ENCODE measurements at regions not wholly inside any gene's neighbourhood (a gene's known extent, or its start where the extent isn't known, plus 50 kb on each side); places are given as distances from the start of the nearest gene placed in this dataset.

DNA sequence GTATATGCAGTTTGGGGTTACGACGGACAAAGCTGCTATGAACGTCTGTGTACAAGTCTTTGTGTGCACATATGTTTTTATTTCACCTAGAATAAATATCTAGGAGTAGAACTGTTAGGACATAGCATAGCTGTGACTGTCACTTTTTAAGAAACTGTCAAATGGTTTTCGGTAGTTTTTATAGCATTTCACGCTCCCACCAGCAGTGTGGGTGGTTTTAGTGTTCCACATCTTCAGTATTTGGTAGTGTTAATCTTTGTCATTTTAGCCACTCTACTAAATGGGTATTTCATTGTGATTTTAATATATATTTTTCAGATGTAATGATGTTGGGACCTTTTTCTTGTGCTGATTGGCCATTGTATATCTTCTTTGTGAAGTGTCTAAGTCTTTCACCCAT, 109.1 kb upstream of the BCAT1 start:
- DNase-seq: no peak

DNA sequence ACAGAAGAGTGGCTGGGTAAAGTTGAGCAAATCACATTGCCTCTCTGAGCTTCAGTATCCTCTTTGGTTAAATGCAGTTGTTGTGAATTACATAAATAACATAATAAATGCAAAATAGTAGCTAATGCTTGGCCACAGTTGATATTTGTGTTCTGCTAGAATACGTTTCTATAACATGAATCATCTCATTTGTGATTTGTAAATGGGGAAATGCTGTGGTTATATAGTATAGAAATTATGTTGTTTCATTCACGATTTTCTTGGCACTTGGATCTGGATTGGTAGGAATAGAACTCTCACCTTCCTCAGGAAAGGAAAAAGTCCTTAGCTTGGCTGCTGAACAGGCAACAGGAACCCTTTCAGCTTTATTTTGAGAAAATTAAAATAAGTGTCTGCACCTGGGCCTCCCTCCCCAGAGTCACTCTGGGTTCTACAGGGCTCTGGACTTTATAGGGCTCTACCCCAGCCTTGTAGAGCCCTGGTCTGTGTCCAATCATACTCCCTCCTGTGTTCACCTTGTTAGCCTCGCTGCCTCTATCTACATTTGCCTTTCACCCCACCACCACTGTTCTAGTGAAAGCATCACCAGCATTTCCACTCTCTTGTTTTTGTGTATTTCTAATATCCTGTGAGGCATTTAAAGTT, 107.7 kb upstream of the BCAT1 start:
- no peak for DNase-seq

DNA sequence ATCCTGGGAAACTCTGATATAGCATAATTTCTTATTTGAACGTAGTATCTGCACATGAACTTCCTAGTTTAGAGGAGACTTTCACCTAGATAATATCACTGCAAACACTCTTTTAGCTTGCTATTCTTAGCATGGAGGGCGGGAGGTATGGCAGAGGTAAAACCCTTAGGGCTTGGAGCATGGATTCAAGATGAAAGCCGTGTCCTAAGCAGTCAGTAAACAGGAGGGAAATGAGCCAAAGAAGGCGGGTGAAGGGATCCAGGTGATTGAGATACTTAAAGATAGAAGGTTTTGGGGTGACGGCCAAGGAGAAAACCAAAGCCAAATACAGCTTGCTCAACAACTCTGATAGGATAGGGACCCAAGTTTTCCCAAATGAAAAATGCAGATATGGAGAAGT, 107.1 kb upstream of the BCAT1 start:
- no peak for DNase-seq

DNA sequence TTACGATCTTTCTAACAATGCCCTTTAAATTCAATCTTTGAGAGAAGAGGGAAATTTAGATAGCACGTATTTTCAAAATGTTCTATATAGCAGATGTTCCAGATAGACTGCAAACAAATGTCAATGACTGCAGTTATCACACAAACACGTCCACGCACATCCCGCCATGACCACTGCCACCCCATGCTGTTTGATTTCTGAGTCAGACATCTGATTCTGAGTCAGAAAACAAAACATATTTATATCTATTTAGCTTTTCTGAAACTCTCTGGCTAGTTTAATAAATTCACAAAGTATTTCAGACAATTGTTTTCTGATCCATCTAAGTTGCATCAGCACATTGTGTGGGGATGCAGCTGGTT, 105.9 kb upstream of the BCAT1 start:
- peak; percentile 35 for DNase-seq

DNA sequence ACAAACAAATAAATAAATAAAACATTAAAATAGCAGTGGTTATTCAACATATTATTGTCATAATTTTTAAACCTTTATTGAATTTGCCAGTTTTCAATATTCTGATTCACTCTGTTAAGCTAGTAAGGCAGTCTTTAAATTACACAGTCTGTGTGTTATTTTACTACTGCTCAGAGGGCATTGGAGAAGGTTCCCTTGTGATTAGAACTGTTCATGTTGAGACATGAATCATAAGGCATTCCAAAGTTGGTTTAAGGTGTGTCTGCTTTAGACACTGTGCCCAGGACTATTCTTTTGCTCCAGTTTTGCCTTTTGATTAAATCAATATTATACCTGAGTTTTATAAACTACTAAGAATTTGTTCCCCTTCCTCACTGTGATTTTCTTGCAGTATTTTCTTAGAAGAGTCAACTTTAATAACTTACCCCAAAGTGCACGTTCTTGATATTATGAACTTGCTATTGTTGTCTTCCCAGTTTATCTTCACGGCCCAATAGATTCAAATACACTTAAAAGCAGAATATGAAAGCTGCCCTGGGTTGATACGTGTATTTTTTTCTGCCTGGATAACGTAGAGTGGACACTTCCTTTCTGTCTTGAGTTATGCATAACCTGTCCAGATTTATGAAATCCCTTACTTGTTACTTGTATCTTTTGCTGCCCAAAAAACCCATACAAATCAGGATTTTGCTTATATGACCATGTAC, 105.3 kb upstream of the BCAT1 start:
- DNase-seq: peak; percentile 42

DNA sequence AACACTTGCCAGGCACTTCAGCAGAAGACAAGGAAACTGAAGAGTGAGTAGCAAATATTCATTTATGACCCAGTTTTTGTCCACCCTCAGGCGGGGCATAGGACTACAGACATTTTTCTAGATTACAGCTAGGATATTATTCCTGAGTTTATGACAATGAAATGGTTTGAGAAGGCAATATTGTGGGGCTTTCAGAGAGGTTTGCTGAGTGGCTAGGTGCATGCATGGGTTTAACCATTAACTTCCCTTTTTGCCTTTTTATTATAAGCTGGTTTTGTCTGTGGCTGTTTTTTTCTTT, 104.0 kb upstream of the BCAT1 start:
- peak; percentile 56 for DNase-seq

DNA sequence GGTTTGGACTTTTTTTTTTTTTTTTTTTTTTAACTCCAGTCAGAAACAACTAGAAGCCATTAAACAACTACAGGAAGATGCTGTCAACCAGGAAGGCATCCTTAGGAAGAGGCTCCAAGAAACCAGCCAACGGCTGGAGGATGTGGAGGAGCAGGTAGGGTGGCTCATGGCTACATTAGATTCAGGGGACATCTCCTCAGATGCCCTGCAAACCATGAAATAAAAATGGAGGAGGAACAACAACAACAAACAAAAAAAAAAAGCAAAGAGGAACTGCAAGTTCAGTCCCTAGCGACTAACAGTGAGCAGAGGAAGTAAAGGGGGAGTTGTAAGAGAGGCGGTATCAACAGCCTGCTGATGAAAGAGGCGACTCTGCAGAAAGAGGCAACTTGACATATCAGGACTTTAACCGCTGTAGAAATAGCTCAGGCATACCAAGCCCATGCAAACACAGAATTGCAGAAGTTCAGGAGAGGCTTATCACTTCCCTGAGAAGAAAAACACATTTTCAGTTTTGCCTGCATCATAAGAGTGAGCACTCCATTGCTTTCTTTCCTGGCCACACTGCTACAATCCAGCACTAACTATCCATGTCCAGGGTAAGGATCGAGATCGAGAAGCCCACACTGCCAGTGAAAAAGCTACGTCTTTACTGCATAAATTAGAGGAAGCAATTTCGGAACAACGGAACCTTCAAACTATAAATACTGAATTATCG, 103.5 kb upstream of the BCAT1 start:
- peak; percentile 92 for DNase-seq

DNA sequence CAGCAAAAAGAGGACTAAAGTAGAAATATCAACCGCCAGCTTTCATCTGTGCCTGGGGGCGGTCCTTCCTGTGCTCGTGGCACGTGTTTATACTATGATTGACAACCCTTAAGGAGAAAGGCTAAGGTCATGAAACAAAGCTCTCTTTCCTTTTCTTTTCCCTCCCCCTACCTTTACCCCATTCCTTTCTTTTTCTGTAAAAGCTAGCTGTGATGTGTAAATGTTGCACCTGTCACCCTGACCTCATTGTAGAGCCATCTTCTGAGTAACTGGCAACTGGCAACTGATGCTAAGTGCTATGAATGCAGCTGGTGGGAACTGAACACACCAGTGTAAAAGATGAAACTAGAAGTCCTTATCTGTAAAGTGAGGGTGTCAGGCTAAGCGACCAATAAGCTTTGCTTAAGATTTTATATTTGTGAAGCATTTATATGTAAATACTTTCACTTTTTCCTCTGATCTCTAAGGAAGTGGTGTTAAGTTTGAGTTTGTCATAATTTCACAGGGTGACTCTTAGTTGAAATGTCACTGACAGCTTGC, 102.8 kb upstream of the BCAT1 start:
- peak; percentile 77 for DNase-seq

DNA sequence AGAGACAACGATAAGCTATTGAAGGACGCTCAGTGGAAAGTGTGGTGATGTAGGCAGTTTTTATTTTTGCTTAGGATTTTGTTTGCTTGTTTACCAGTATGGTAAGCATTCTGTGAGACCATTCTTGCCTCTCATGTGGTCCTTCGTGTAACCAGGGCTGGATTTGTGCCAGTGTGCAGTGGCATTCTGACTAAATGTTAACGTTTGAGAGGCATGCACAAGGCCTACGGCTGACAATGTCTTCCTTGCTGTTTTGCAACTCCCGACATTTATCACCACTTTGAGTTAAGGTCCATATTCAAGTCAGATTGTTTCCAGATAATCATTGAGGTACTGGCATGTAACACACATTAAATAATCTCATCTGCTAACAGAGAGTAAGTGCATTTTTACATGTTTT, 102.3 kb upstream of the BCAT1 start:
- DNase-seq: peak; percentile 34

DNA sequence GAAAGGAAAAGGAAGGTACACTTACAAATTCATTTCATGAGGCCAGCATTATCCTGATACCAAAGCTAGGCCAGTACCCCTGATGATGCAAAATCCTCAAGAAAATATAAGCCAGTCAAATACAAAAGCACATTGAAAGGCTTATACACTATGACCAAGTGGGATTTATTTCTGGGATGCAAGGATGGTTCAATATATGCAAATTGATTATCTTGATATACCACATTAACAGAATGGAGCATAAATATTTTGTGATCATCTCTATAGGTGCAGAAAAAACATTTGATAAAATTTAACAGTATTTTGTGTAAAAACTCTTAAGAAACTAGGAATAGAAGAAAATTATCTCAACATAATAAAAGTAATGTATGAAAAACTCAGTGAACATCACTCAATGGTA, 97.0 kb upstream of the BCAT1 start:
- no peak for DNase-seq

DNA sequence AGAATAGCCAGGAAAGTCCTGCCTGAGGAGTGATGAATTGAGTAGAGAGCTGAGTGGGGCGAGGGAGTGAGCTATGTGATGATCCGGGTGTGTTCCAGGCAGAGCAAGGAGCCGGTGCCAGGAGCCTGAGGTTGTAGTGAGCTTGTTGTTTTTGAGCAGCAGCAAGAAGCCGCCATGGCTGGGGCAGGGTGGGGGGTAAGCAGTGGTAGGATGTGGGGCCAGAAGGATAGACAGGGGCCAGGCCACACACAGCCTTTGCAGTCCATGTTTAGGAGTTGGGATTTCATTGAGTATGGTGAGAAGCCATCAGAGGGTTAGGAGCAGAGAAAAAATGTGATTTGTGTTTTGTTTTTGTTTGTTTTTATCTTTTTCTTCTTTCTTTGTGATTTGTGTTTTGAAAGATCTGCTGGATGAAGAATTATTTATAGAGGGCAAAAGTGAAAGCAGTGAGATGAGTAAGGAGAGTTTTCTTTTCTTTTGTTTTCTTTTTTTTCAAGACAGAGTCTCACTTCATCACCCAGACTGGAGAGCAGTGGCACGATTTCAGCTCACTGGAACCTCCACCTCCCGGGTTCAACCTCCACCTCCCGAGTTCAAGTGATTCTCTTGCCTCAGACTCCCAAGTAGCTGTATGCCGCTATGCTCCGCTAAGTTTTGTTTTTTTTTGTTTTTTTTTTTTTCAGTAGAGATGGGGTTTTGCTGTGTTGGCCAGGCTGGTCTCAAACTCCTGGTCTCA, 92.3 kb upstream of the BCAT1 start:
- DNase-seq: no peak

DNA sequence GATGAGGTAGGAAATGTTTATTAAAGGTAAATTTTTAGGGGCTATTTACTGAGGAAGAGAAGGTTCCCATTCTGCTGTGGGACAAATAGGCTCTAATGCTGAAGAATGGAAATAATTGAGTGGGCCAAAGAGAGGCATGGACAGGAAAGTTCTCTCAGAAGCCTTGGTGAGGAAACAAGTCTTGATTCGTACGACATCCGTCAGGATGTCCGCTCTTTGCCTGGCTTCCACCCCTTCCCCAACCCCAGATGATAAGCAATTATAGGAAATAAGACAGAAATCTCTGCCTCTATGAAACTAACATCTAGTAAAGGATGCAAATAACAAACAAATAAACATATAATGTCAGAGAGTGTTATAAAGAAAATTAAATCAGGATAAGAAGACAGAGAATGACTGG, 91.7 kb upstream of the BCAT1 start:
- DNase-seq: no peak

DNA sequence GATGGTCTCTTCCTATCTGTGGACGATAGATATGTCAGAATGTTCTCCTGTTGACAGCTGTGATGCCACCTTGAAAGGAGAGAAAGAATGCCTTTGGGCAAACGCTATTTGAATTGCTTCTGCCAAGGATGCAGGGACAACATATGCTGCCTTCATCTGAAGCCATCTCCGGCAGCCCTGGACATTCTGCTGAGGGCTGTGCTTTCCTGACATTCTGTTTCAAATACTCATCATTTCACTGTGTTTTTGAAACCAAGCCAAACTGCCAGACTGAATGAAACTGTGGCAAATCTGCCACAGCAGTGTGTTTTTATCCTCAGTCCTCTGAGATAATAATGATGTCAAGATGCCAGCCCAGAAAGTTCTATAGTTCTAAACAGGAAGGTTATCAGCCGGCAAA, 85.8 kb upstream of the BCAT1 start:
- no peak for DNase-seq

DNA sequence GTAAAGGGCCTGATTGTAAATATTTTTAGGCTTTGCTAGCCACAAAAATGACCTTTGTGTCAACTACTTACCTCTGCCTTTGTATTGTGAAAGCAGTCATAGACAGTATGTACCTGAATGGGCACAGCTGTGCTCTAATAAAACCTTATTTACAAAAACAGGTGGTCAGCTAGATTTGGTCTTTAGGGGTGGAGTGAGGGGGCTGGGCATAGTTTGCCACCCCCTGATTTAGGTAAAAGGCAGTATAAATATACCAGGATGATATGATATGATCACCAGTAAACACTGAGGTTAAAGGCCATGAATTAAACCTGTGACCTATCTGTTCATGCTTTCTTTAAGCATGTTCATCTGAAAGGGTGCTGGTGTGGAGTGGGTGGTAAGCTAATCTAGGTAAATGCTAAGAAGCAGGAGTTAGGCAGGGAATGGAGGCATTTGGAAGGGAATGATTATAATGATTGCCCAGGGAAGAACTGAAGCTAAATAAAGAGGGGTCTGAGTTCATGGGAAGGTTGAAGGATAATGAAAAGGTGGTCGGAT, 77.1 kb upstream of the BCAT1 start:
- DNase-seq: no peak

DNA sequence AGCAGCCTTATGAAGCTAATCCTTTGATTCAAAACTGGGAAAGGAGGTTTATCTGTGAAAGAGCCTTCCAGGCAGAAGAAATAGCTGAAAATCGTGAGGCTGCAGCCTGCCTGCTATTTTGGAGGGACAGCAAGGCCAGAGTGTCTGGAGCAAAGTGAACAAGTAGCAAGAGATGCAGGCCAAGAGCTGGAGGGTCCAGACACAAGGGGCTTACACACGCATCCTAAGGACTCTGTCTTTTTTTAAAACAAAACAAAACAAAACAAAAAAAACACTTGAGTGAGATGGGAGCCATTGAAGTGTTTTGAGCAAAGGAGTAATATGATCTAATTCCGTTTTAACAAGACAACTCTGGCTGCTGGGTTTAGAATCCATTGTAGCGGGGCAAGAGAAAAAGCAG, 76.4 kb upstream of the BCAT1 start:
- no peak for DNase-seq

DNA sequence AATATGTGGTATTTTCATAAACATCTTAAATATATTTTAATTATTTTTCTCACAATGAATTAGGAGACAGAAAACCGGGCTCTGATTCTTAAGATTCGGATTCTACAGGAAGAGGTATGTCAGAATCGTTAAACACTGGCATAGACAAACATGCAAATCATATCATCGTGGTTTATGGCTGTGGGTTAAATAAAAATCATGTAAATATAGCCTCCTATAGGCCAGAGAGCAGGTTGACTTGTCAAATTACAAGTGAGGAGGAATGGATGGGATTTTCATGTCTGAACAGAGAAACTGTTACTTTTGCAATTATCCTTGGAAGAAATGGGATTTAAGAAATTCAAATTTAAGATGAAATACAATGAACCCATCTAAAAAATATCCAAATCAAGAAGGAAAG, 74.9 kb upstream of the BCAT1 start:
- no peak for DNase-seq

DNA sequence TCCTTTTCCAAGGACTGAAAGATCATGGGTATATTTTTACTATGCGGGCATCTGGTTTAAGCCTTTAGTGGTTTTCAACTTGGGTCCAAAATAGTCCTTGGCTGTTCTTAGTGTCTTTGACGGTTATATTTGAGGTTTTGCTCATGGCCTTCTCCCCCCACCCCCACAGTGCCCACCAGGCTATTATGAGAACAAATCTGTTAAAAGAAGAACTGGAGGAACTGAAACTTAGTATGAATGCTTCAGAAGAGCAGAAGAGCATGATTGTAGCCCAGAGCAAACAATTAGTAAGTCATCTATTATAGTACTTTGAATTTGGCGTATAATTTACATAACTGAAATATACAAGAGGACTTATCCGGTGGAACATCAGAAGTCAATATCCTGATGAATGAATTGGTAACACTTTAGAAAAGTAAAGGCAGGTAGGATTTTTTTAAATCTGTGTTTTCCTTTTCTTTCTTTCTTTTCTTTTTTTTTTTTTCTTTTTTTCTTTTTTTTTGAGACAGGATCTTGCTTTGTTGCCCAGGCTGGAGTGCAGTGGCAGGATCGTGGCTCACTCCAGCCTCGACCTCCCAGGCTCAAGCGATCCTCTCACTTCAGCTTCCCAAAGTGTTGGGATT, 71.8 kb upstream of the BCAT1 start:
- DNase-seq: no peak

DNA sequence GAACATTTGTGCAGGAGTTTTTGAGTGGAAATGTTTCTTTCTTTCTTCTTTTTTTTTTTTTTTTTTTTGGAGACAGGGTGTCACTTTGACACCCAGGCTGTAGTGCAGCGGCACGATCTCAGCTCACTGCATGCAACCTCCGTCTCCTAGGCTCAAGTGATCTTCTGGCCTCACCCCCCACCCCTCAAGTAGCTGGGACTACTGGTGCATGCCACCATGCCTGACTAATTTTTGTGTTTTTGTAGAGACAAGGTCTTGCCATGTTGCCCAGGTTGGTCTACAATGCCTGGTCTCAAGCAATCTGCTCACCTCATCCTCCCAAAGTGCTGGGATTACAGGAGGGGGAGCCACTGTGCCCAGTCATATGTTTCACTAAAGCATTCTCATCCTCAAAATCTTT, 69.2 kb upstream of the BCAT1 start:
- no peak for DNase-seq

DNA sequence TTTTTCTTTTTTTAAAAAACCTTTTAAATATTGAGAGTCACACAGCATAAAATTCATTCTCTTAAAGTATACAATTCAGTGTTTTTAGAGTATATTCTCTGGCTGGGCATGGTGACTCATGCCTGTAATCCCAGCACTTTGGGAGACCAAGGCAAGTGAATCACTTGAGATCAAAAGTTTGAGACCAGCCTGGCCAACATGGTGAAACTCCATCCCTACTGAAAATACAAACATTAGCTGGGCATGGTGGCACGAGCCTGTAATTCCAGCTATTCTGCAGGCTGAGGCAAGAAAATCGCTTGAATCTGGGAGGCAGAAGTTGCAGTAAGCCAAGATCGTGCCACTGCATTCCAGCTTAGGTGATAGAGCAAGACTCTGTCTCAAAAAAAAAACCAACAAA, 68.4 kb upstream of the BCAT1 start:
- DNase-seq: no peak

DNA sequence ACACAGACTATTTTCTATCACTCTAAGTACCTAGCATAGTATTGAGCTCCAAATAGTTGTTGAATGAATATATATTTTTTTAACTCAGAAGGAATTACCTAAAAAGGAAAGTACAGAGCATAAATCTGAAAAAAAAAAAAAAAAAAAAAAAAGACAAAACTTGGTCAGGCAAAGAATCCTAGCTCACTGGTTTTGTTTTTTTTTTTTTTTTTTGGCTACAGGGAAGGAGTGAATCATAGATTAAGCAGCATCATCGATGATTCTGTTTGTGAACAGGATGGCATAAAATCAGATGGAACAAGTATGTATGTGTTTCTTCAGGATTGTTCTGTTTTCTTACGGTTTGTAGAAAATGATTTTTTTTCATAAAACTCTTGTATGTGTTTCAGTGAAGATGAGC, 66.1 kb upstream of the BCAT1 start:
- DNase-seq: no peak

DNA sequence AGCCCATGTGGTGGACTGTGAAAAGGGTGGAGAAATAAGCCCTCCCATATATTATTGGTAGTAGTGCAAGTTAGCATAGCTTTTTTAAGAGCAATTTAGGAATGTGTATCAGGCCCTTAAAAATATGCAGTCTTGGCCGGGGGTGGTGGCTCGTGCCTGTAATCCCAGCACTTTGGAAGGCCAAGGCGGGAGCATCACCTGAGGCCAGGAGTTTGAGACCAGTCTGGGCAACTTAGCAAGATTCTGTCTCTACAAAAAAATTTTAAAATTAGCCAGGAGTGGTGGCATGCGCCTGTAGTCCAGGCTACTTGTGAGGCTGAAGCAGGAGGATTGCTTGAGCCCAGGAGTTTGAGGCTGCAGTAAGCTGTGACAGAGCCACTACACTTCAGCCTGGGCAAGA, 64.2 kb upstream of the BCAT1 start:
- no peak for DNase-seq

DNA sequence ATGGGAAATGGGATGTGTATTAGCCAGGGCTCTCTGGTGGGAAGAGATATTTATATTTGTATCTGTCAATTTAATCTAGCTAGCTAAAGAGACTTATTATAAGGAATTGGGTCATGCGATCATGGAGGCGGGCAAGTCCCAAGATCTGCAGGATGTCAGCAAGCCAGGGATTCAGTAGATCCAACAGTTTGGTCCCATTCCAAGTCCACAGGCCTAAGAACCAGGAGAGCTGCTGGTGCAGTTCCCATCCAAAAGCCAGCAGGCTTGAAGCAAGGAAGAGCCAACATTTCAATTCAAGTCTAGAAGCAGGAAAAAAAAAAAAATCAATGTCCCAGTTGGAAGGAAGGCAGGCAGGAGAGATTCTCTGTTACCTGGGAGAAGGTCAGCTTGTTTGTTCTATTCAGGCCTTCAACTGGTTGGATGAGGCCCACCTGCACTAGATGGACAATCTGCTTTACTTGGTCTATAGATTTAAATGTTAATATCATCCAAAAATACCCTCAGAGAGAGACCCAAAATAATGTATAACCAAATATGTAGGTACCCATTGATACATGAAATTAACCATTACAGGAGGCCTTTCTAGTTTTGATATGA, 60.7 kb upstream of the BCAT1 start:
- no peak for DNase-seq

DNA sequence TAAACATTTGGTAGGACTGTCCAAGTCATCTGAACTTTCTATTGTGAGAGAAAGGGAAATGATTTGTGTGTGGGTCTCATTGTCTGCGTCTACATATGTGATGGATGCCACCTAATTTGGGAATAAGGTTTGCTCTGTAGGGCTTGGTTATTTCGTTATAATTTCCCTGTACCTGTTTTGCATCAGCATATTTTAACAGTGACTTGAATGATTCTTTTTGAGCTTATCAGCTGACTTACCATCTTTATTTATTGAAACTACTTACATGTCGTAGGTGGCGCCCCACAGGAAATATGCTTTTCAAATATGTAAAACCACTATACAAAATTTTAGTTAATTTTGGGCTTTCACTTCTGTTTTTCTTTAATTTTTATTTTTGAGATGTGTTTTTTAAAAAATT, 56.5 kb upstream of the BCAT1 start:
- DNase-seq: no peak
